ENCODE measurements at regions not wholly inside any gene's neighbourhood (a gene's known extent, or its start where the extent isn't known, plus 50 kb on each side); places are given as distances from the start of the nearest gene placed in this dataset.
"Not testable (repeated sequence)": the region's sequence is repeated elsewhere in the genome, so short reads cannot be mapped to it uniquely, and the experiment has no call there.

DNA sequence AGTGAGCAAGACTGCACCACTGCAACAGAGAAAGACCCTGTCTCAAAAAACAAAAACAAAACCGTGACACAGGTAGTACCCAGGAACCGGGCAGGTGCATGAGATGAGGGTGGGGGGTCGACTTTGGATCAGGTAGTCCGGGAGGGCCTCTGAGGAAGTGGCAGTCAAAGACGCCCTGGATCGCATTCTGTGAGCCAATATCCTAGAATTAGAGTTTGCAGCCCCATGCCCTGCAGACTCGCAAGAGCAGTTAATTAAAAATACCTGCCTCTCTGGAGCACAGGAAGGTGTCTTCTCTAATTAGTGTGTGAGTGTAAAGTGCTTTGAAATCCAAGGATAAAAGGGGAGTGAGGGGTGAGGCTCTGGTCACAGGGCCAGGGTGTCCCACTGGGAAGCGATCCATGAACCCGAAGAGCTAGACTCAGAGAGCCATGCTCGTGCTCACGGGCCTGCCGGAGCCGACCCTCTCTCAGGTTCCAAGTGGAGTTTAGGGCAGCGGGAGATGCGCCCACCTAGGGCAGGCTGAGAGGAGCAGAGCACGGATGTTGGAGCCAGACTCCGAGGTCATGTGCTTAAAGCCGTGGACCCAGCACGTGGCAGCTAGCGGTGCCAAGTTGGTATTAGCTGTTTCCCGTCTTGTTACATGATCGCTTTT lies 74.7 kb upstream of the PTPN1 start:
- DNase-seq, result no peak

DNA sequence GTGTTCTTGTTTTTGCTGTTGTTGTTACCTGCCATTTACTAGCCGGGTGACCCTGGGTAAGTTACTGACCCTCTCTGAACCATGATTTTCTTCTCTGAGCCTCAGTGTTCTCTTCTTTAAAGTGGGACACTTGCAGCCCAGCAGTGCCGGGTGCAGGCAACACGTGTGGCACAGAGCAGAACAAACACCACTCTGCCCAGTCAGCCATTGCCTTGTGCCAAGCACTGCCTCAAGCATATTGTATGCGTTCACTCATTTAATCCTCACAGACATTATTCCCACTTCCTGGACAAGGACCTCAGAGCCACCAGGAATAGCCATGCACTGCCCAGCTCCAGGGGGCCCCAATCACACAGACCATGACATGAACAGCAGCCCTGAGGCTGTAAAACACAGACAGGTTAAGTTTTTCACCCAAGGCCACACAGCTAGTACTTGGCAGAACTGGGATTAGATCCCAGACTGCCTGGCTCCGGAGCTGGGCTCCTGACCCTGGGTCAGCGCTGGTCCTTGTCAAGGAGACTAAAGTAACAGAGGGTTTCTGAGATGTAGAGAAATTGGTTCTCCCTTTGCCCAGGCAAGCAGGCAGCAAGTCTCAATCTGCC lies 74.0 kb upstream of the PTPN1 start:
- DNase-seq, result no peak

- DNase-seq, result no peak
These were observed 73.5 kb upstream of the PTPN1 start for GRCh38 chr20:50436696-50437095.

DNA sequence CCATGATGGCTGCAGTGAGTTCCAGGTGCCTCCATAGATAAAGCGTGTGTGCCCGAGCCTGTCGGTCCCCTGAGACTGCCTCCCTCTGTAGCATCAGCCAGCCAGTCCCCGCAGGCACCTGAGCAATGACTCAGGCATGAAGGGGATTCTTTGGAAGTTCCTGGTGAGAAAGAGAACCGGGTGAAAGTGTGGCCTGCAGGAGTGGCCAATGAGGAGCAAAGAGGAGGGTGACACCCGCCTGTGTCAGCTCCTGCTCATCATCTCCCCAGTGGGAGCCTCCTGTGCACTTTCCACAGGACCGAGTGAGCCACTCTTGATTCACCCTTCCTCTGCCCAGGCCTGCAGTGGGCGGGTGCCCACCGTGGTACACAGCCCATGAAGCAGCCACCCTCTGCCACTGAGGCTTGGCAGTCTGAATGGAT lies 71.2 kb upstream of the PTPN1 start:
- DNase-seq, result peak; percentile 55

GRCh38 chr20:50439539-50440453 lies 70.4 kb upstream of the PTPN1 start:
- no peak for DNase-seq

GRCh38 chr20:50442512-50442911 lies 67.7 kb upstream of the PTPN1 start:
- DNase-seq, result peak; percentile 17

- no peak for DNase-seq
These were observed 64.6 kb upstream of the PTPN1 start for GRCh38 chr20:50445354-50446151.

DNA sequence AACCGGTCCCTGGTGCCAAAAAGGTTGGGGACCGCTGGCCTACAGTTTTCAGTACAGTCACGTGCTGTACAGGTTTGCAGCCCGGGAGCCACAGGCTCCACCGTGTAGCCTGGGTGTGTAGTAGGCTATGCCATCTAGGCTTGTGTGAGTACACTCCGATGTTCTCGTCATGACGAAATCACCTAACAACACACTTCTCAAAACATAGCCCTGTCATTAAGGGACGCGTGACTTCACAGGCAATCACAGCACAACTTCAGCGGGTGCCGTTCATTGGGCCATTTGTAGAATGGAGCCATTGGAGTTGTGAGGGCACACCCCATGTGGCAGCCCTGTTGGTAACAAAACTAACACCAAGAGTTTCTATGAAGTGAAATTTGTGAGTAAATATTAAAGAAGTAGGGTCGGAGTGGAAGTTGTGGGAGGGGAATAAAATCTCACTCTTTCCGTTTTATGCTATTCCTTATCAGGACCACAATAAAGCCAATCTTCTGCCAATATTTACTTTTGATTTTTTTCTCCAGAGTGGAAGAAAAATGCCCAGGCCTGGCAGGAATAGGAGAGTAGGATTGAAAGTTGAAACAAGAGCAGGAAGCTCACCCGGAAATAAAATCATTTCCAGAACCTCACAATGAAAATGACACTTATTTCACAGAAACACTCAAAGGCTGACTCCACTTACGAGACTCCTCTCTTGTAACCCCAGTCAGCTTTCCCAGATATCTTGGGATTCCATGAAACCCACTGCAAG lies 63.7 kb upstream of the PTPN1 start:
- DNase-seq, result no peak

- DNase-seq, result no peak
These were observed 62.9 kb upstream of the PTPN1 start for GRCh38 chr20:50447102-50447804.

GRCh38 chr20:50447817-50448216 lies 62.4 kb upstream of the PTPN1 start:
- DNase-seq, result no peak

DNA sequence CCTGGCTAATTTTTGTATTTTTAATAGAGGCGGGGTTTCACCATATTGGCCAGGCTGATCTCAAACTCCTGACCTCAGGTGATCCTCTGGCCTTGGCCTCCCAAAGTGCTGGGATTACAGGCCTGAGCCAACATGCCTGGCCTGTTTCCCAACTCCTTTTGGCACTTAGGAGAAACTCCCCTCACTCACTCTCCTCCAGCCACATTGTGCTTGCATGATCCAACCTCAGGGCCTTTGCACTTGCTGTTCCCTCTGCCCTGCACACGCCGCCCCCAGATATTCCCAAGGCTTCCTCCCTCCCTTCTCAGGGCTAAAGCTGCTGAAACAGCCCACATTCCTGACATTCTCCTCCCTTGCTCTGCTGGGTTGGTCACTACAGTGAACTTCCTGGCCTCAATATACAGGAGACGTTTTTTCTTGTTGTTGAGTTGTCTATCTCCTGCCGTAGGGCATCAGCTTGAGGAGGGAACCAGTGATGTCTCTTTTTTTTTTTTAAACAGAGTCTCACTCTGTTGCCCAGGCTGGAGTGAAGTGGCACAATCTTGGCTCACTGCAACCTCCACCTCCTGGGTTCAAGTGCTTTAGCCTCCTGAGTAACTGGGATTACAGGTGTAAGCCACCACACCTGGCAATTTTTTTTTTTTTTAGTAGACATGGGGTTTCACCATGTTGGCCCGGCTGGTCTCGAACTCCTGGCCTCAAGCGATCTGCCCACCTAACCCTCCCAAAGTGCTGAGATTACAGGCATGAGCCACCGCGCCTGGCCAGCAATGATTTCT lies 61.4 kb upstream of the PTPN1 start:
- peak; percentile 45 for DNase-seq

- no peak for DNase-seq
These were observed 60.3 kb upstream of the PTPN1 start for GRCh38 chr20:50449738-50450492.

GRCh38 chr20:50450493-50450826 lies 59.7 kb upstream of the PTPN1 start:
- DNase-seq, result no peak

- peak; percentile 67 for DNase-seq
These were observed 59.1 kb upstream of the PTPN1 start for GRCh38 chr20:50450881-50451752.

DNA sequence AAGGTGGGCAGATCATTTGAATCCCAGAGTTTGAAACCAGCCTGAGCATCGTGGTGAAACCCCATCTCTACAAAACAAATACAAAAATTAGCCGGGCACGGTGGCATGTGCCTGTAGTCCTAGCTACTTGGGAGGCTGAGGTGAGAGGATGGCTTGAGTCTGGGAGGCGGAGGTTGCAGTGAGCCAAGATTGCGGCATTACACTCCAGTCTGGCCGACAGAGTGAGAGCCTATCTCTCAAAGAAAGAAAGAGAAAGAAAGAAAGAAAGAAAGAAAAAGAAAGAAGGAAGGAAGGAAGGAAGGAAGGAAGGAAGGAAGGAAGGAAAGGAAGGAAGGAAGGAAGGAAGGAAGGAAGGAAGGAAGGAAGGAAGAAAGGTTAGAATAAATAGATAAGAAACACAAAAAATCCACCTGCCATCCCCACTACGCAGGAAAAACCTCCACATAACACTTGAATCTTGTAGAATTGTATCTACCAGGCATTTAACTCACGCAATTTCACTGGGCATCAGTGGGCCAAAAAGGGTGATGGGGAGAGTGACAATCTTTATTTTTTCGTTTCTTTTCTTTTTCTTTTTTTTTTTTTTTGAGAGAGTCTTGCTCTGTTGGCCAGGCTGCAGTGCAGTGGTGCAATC lies 58.3 kb upstream of the PTPN1 start:
- not testable (repeated sequence) for DNase-seq

DNA sequence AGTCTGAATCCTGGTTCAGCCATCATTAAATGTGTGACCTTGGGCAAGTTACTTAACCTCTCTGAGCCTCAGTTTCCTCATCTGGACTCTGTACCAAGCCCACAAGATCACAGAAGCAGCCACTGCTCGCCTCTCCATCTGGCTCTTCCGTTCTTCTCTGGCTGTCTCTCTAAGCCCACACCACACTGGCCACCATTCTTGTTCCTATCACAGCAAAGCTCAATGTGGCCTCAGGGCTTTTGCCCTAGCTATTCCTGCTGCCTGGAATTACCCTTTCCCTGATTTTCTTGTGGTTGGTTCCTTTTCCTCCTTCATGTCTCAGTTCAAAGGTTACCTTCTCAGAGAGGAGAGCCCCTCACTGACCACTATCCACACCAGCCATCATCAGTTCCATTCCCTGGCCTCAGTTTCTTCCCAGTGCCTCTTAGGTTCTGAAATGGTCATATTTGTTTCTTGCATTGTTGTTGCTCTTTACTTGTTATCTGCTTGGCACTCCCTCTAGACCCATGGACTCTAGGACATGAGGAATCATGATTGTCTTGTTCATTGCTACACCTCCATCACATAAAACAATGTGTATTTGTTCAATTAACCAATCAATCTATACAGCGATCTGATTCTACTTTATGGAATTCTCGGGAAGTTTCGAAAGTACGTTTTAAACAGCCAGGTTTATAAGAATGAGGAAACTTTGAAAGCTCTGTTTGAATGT lies 56.5 kb upstream of the PTPN1 start:
- no peak for DNase-seq

GRCh38 chr20:50455245-50455644 lies 54.9 kb upstream of the PTPN1 start:
- not testable (repeated sequence) for DNase-seq

All from fibroblast of skin of right quadriceps (primary cell).